HEK293 (cell line): ENCODE measurements at regions not wholly inside any gene's neighbourhood (a gene's known extent, or its start where the extent isn't known, plus 50 kb on each side); places are given as distances from the start of the nearest gene placed in this dataset.

Experiments used
- CTCF ChIP-seq: fragments of 450-650 bp; formaldehyde crosslinking; IDR thresholded peaks from 2 replicates; pipeline ENCODE4 v1.5.1; 2016; ENCODE audit warnings: missing biosample characterization, missing genetic modification characterization
- GLIS2 ChIP-seq: fragments of 450-650 bp; formaldehyde crosslinking; IDR thresholded peaks from 2 replicates; pipeline ENCODE4 v1.5.1; 2016; ENCODE audit warnings: missing biosample characterization, missing genetic modification characterization
- KLF8 ChIP-seq: fragments of 450-650 bp; formaldehyde crosslinking; IDR thresholded peaks from 2 replicates; pipeline ENCODE4 v1.5.1; 2016; ENCODE audit warnings: missing biosample characterization, missing genetic modification characterization
- ZNF221 ChIP-seq: fragments of 450-650 bp; formaldehyde crosslinking; IDR thresholded peaks from 2 replicates; pipeline ENCODE4 v1.5.1; 2017; ENCODE audit warnings: missing biosample characterization, missing genetic modification characterization, borderline replicate concordance
- ZNF223 ChIP-seq: fragments of 450-650 bp; formaldehyde crosslinking; IDR thresholded peaks from 2 replicates; pipeline ENCODE4 v1.5.1; 2016; ENCODE audit warnings: missing biosample characterization, missing genetic modification characterization
- ZNF292 ChIP-seq: fragments of 450-650 bp; formaldehyde crosslinking; IDR thresholded peaks from 2 replicates; pipeline ENCODE4 v1.5.1; 2016; ENCODE audit warnings: low read depth, missing biosample characterization, missing genetic modification characterization, borderline replicate concordance
- ZNF335 ChIP-seq: fragments of 450-650 bp; formaldehyde crosslinking; conservative IDR thresholded peaks from 2 replicates; pipeline ENCODE4 v1.5.1; 2016; ENCODE audit warnings: missing biosample characterization, missing genetic modification characterization
- ZNF398 ChIP-seq: fragments of 450-650 bp; formaldehyde crosslinking; IDR thresholded peaks from 2 replicates; pipeline ENCODE4 v1.5.1; 2017; ENCODE audit warnings: missing biosample characterization, missing genetic modification characterization

- TF ChIP-seq ZNF221 (no peak), CTCF (tag by site-specific recombination) (no peak), KLF8 (tag by site-specific recombination) (no peak), ZNF398 (tag by site-specific recombination) (no peak), ZNF223 (tag by site-specific recombination) (no peak), ZNF335 (tag by site-specific recombination) (no peak), GLIS2 (no peak), ZNF292 (tag by site-specific recombination) (no peak)
Measured at GRCh38 chr18:64693766-64694165, 544.9 kb upstream of the LINC00305 start.
